ENCODE measurements at regions not wholly inside any gene's neighbourhood (a gene's known extent, or its start where the extent isn't known, plus 50 kb on each side); places are given as distances from the start of the nearest gene placed in this dataset.

GRCh38 chr18:71136487-71136886 is 847.6 kb downstream of the SOCS6 start:
- TF ChIP-seq, protein P1, sequence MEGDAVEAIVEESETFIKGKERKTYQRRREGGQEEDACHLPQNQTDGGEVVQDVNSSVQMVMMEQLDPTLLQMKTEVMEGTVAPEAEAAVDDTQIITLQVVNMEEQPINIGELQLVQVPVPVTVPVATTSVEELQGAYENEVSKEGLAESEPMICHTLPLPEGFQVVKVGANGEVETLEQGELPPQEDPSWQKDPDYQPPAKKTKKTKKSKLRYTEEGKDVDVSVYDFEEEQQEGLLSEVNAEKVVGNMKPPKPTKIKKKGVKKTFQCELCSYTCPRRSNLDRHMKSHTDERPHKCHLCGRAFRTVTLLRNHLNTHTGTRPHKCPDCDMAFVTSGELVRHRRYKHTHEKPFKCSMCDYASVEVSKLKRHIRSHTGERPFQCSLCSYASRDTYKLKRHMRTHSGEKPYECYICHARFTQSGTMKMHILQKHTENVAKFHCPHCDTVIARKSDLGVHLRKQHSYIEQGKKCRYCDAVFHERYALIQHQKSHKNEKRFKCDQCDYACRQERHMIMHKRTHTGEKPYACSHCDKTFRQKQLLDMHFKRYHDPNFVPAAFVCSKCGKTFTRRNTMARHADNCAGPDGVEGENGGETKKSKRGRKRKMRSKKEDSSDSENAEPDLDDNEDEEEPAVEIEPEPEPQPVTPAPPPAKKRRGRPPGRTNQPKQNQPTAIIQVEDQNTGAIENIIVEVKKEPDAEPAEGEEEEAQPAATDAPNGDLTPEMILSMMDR (IDR thresholded peaks at IDR 0.05; ENCODE audit: control insufficient read depth, insufficient read depth, low read depth, low read length, missing control alignments) = no peak
- DNase-seq (ENCODE audit: low read depth) = no peak
- no peak overlapping the region for H3K4me3 ChIP-seq (ENCODE audit: control insufficient read depth, low read depth, low read length)

DNA sequence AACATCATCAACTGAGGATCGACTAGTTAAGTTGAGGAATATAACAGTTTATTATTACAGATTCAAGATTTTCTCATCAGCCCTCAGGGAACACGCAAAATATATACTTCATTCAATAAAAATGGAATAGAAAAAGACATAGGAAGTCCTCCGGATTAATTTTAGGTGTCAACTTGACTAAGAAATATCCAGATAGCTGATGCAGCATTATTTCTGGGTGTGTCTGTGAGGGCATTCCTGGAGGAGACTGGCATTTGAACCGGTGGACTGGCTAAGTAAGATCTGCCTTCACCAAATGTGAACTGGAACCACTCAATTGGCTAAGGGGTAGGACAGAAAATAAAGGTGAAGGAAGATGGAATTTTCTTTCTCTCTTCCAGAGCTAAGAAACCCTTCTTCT is 845.3 kb downstream of the SOCS6 start:
- no peak for DNase-seq (ENCODE audit: low read depth)
- TF ChIP-seq, protein P1 (IDR thresholded peaks at IDR 0.05; ENCODE audit: control insufficient read depth, insufficient read depth, low read depth, low read length, missing control alignments) = no peak
- H3K4me3 ChIP-seq (ENCODE audit: control insufficient read depth, low read depth, low read length) = no peak overlapping the region

- DNase-seq (ENCODE audit: low read depth) = no peak
- no peak overlapping the region for H3K4me3 ChIP-seq (ENCODE audit: control insufficient read depth, low read depth, low read length)
- TF ChIP-seq, protein P1 (IDR thresholded peaks at IDR 0.05; ENCODE audit: control insufficient read depth, insufficient read depth, low read depth, low read length, missing control alignments) = no peak
Measured at GRCh38 chr18:71131918-71132317, 843.1 kb downstream of the SOCS6 start.

- TF ChIP-seq, protein P1 (IDR thresholded peaks at IDR 0.05; ENCODE audit: control insufficient read depth, insufficient read depth, low read depth, low read length, missing control alignments) = no peak
- H3K4me3 ChIP-seq (ENCODE audit: control insufficient read depth, low read depth, low read length) = no peak overlapping the region
- no peak for DNase-seq (ENCODE audit: low read depth)
Measured at GRCh38 chr18:71130351-71130750, 841.5 kb downstream of the SOCS6 start.

DNA sequence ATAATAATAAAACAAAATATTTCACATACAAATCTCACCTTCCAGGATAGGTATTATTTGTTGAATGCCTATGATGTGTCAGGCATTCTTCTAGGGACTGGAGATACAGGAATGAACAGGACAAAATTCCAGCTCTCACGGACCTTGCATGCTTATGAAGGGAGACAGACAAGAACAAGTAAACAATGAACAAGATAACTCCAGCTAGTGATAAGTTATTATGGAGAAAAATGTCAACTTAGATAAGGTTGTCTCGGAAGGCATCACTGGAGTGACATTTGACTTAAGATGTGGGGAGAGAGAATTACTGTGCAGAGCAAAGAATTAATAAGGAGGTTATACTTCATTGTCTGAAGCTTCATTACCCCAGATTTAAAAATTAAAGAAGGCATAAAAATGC is 836.7 kb downstream of the SOCS6 start:
- no peak overlapping the region for H3K4me3 ChIP-seq (ENCODE audit: control insufficient read depth, low read depth, low read length)
- DNase-seq (ENCODE audit: low read depth) = no peak
- TF ChIP-seq, protein P1 (IDR thresholded peaks at IDR 0.05; ENCODE audit: control insufficient read depth, insufficient read depth, low read depth, low read length, missing control alignments) = no peak

GRCh38 chr18:71116535-71116934 is 827.7 kb downstream of the SOCS6 start:
- TF ChIP-seq, protein P1 (IDR thresholded peaks at IDR 0.05; ENCODE audit: control insufficient read depth, insufficient read depth, low read depth, low read length, missing control alignments) = no peak
- no peak for DNase-seq (ENCODE audit: low read depth)
- H3K4me3 ChIP-seq (ENCODE audit: control insufficient read depth, low read depth, low read length) = no peak overlapping the region

DNA sequence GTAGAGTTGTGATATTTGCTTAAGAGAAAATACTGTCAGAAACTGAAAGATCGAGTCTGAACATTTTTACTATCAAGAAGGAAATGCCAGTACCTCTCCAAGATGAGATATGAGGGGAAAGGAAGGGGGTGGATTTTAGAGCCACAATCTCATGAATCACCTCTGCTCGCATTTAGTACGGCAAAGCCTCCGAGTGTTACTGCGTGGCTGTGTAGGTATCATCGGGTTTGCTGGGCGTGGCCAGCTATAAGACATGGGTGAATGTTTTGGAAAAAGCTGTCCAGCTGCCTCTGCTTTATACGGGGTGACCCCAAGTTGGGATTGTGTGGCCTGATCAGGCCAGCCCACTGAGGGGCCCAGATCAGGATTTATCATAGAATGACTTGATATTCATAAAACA is 826.4 kb downstream of the SOCS6 start:
- no peak for DNase-seq (ENCODE audit: low read depth)
- no peak overlapping the region for H3K4me3 ChIP-seq (ENCODE audit: control insufficient read depth, low read depth, low read length)
- TF ChIP-seq, protein P1 (IDR thresholded peaks at IDR 0.05; ENCODE audit: control insufficient read depth, insufficient read depth, low read depth, low read length, missing control alignments) = no peak
